Astrocyte (in vitro differentiated cells and primary cell): ENCODE measurements at regions not wholly inside any gene's neighbourhood (a gene's known extent, or its start where the extent isn't known, plus 50 kb on each side); places are given as distances from the start of the nearest gene placed in this dataset.

Source experiments
- DNase-seq: peaks from one replicate; pipeline ENCODE4 v3.0.0-alpha.2; 2010; ENCODE audit warnings: low read depth
- FAIRE-seq: peaks from 2 replicates; lab custom pipeline; 2011; peaks lifted over from hg19 to GRCh38; lab: Jason Lieb, UNC
- H2AFZ ChIP-seq: 2 replicates; pipeline ENCODE4 v1.6.0; 2012; ENCODE audit warnings: low read depth, low read length, inconsistent platforms
- H3K27ac ChIP-seq: 2 replicates; pipeline ENCODE4 v1.5.1; 2011; ENCODE audit warnings: low read depth, low read length, inconsistent platforms
- H3K27me3 ChIP-seq: 2 replicates; pipeline ENCODE4 v1.6.0; 2011; ENCODE audit warnings: low read length, inconsistent platforms; ENCODE audit not compliant: insufficient read depth
- H3K36me3 ChIP-seq: 2 replicates; pipeline ENCODE4 v1.5.1; 2011; ENCODE audit warnings: low read length, inconsistent platforms; ENCODE audit not compliant: insufficient read depth
- H3K4me1 ChIP-seq: 2 replicates; pipeline ENCODE4 v1.5.1; 2011; ENCODE audit warnings: low read length, inconsistent platforms; ENCODE audit not compliant: insufficient read depth
- H3K4me2 ChIP-seq: 2 replicates; pipeline ENCODE4 v1.6.0; 2012; ENCODE audit warnings: low read length, inconsistent platforms
- H3K4me3 ChIP-seq: 2 replicates; pipeline ENCODE4 v1.5.1; 2011; ENCODE audit warnings: low read depth, mild to moderate bottlenecking, low read length, inconsistent platforms; ENCODE audit not compliant: insufficient read depth
- H3K79me2 ChIP-seq: 2 replicates; pipeline ENCODE4 v1.6.0; 2012; ENCODE audit warnings: mild to moderate bottlenecking, low read length, inconsistent platforms; ENCODE audit not compliant: insufficient read depth
- H3K9ac ChIP-seq: 2 replicates; pipeline ENCODE4 v1.6.0; 2012; ENCODE audit warnings: mild to moderate bottlenecking, low read length, inconsistent platforms
- H3K9me3 ChIP-seq: 2 replicates; pipeline ENCODE4 v1.5.1; 2012; ENCODE audit warnings: low read depth, mild to moderate bottlenecking, low read length, inconsistent platforms; ENCODE audit not compliant: insufficient read depth
- H4K20me1 ChIP-seq: 2 replicates; pipeline ENCODE4 v1.6.0; 2012; ENCODE audit warnings: low read length, inconsistent platforms; ENCODE audit not compliant: insufficient read depth
- H3K27ac Mint-ChIP-seq: one replicate; pipeline ENCODE4 v1.8.0; 2021; ENCODE audit warnings: mild to moderate bottlenecking, mixed read lengths; ENCODE audit not compliant: unreplicated experiment
- H3K27me3 Mint-ChIP-seq: one replicate; pipeline ENCODE4 v1.8.0; 2021; ENCODE audit warnings: low read depth, mixed read lengths; ENCODE audit not compliant: unreplicated experiment
- H3K36me3 Mint-ChIP-seq: one replicate; pipeline ENCODE4 v1.8.0; 2021; ENCODE audit warnings: low read depth, mixed read lengths; ENCODE audit not compliant: unreplicated experiment
- H3K4me1 Mint-ChIP-seq: one replicate; pipeline ENCODE4 v1.8.0; 2021; ENCODE audit warnings: low read depth, mixed read lengths; ENCODE audit not compliant: unreplicated experiment
- H3K4me3 Mint-ChIP-seq: one replicate; pipeline ENCODE4 v1.8.0; 2021; ENCODE audit warnings: mild to moderate bottlenecking, moderate library complexity, mixed read lengths; ENCODE audit not compliant: unreplicated experiment
- H3K9me3 Mint-ChIP-seq: one replicate; pipeline ENCODE4 v1.8.0; 2021; ENCODE audit warnings: mild to moderate bottlenecking, mixed read lengths; ENCODE audit not compliant: unreplicated experiment
- CTCF ChIP-seq: IDR thresholded peaks from 2 replicates; pipeline ENCODE4 v1.5.1; 2011; ENCODE audit warnings: low read depth, mild to moderate bottlenecking, inconsistent platforms, low read length, moderate library complexity; ENCODE audit not compliant: insufficient read depth
- EZH2 ChIP-seq: IDR thresholded peaks from 2 replicates; pipeline ENCODE4 v1.6.1; 2012; ENCODE audit warnings: mild to moderate bottlenecking, low read length, inconsistent platforms; ENCODE audit not compliant: insufficient read depth

GRCh38 chr4:162364651-162365050 is 200.9 kb upstream of the FSTL5 start:
- no peak overlapping the region for H2AFZ ChIP-seq
- no peak overlapping the region for H3K4me3 ChIP-seq
- no peak for TF ChIP-seq EZH2
- TF ChIP-seq CTCF = no peak
- no peak for FAIRE-seq
- no peak for DNase-seq
- Mint-ChIP-seq H3K4me3 (no peak overlapping the region), H3K36me3 (no peaks in the 10 kb centered on the region), H3K27me3 (no peaks in the 10 kb centered on the region), H3K27ac (no peak overlapping the region), H3K9me3 (no peaks in the 10 kb centered on the region), H3K4me1 (no peaks in the 10 kb centered on the region)
- H3K79me2 ChIP-seq = no peaks in the 10 kb centered on the region
- H3K27me3 ChIP-seq = no peaks in the 10 kb centered on the region
- no peak overlapping the region for H3K9ac ChIP-seq
- H3K9me3 ChIP-seq = no peaks in the 10 kb centered on the region
- no peaks in the 10 kb centered on the region for H3K4me1 ChIP-seq
- no peaks in the 10 kb centered on the region for H3K36me3 ChIP-seq
- no peak overlapping the region for H3K27ac ChIP-seq
- H3K4me2 ChIP-seq = no peak overlapping the region
- H4K20me1 ChIP-seq = no peaks in the 10 kb centered on the region

- Histone ChIP-seq H3K4me1 (no peaks in the 10 kb centered on the region), H3K4me3 (no peak overlapping the region), H3K36me3 (no peaks in the 10 kb centered on the region), H4K20me1 (no peaks in the 10 kb centered on the region), H3K27ac (no peak overlapping the region), H2AFZ (no peak overlapping the region), H3K9me3 (no peaks in the 10 kb centered on the region), H3K27me3 (no peaks in the 10 kb centered on the region), H3K79me2 (no peaks in the 10 kb centered on the region), H3K9ac (no peak overlapping the region), H3K4me2 (no peak overlapping the region)
- DNase-seq (no peak), FAIRE-seq (no peak)
- H3K27me3 Mint-ChIP-seq = no peaks in the 10 kb centered on the region
- H3K4me1 Mint-ChIP-seq = no peaks in the 10 kb centered on the region
- no peaks in the 10 kb centered on the region for H3K36me3 Mint-ChIP-seq
- no peak overlapping the region for H3K4me3 Mint-ChIP-seq
- H3K9me3 Mint-ChIP-seq = no peaks in the 10 kb centered on the region
- H3K27ac Mint-ChIP-seq = no peak overlapping the region
- no peak for TF ChIP-seq EZH2
Measured at GRCh38 chr4:162360369-162361149, 196.8 kb upstream of the FSTL5 start.

- H2AFZ ChIP-seq = no peak overlapping the region
- H3K36me3 Mint-ChIP-seq = no peaks in the 10 kb centered on the region
- H3K27me3 Mint-ChIP-seq = no peaks in the 10 kb centered on the region
- H3K4me3 ChIP-seq = no peak overlapping the region
- no peak overlapping the region for H3K4me3 Mint-ChIP-seq
- H3K9ac ChIP-seq = no peak overlapping the region
- DNase-seq (peak; percentile 6), FAIRE-seq (no peak)
- H3K4me1 ChIP-seq = no peaks in the 10 kb centered on the region
- H3K4me1 Mint-ChIP-seq = no peaks in the 10 kb centered on the region
- H3K36me3 ChIP-seq = no peaks in the 10 kb centered on the region
- H4K20me1 ChIP-seq = no peaks in the 10 kb centered on the region
- H3K9me3 ChIP-seq = no peaks in the 10 kb centered on the region
- no peaks in the 10 kb centered on the region for H3K27me3 ChIP-seq
- TF ChIP-seq CTCF (no peak), EZH2 (no peak)
- no peak overlapping the region for H3K4me2 ChIP-seq
- no peaks in the 10 kb centered on the region for H3K79me2 ChIP-seq
- no peak overlapping the region for H3K27ac ChIP-seq
- no peak overlapping the region for H3K27ac Mint-ChIP-seq
- H3K9me3 Mint-ChIP-seq = no peaks in the 10 kb centered on the region
Measured at GRCh38 chr4:162356181-162356580, 192.4 kb upstream of the FSTL5 start.
